Urinary bladder (tissue), 3 donors: ENCODE measurements at regions not wholly inside any gene's neighbourhood (a gene's known extent, or its start where the extent isn't known, plus 50 kb on each side); places are given as distances from the start of the nearest gene placed in this dataset.

Experiments used
- DNase-seq: peaks from one replicate; pipeline ENCODE4 v3.0.0-alpha.2; 2015; ENCODE audit errors: extremely low spot score
- H3K27ac ChIP-seq: one replicate; pipeline ENCODE4 v1.5.1; 2013; ENCODE audit warnings: low read depth, mild to moderate bottlenecking, moderate library complexity
- H3K36me3 ChIP-seq: one replicate; pipeline ENCODE4 v1.6.1; 2013; ENCODE audit warnings: mild to moderate bottlenecking, moderate library complexity; ENCODE audit not compliant: insufficient read depth
- H3K4me1 ChIP-seq: one replicate; pipeline ENCODE4 v1.6.1; 2013; ENCODE audit warnings: mild to moderate bottlenecking, moderate library complexity; ENCODE audit not compliant: insufficient read depth
- H3K4me3 ChIP-seq: one replicate; pipeline ENCODE4 v1.5.1; 2013; ENCODE audit warnings: low read depth, low read length
- WGBS: extraction: QIAGEN DNeasy Blood & Tissue Kit; methylation state at CpG from one replicate; pipeline ENCODE4 v1.1.7; 2013; 5-methylcytosine and 5-hydroxymethylcytosine counted together
- donor health status: healthy with polysubstance abuse.
- donor health status: healthy.

- no peak for DNase-seq
- Histone ChIP-seq H3K4me3 (no peak overlapping the region), H3K27ac (no peak overlapping the region), H3K4me1 (no peaks in the 10 kb centered on the region), H3K36me3 (no peaks in the 10 kb centered on the region)
- 97% methylated on average over 14 of the region's 14 CpGs for WGBS
Measured at GRCh38 chr12:127760357-127760756, 506.6 kb upstream of the TMEM132C start.

GRCh38 chr12:127760996-127761395, 506.0 kb upstream of the TMEM132C start:
- Histone ChIP-seq H3K4me1 (no peaks in the 10 kb centered on the region), H3K4me3 (no peak overlapping the region), H3K27ac (no peak overlapping the region), H3K36me3 (no peaks in the 10 kb centered on the region)
- DNase-seq: no peak
- WGBS: 93% methylated on average over 22 of the region's 22 CpGs

- WGBS: 53% methylated on average over 10 of the region's 10 CpGs
- Histone ChIP-seq H3K4me3 (no peak overlapping the region), H3K27ac (no peak overlapping the region), H3K36me3 (no peaks in the 10 kb centered on the region), H3K4me1 (no peaks in the 10 kb centered on the region)
- DNase-seq: no peak
Measured at GRCh38 chr12:127761880-127762279, 505.1 kb upstream of the TMEM132C start.

- no peaks in the 10 kb centered on the region for H3K4me1 ChIP-seq
- no peak overlapping the region for H3K4me3 ChIP-seq
- H3K36me3 ChIP-seq: no peaks in the 10 kb centered on the region
- no peak overlapping the region for H3K27ac ChIP-seq
- 56% methylated on average over 1 of the region's 1 CpG for WGBS
- DNase-seq: no peak
Measured at GRCh38 chr12:127767656-127768055, 499.3 kb upstream of the TMEM132C start.

- no peaks in the 10 kb centered on the region for H3K4me1 ChIP-seq
- no peak for DNase-seq
- no peak overlapping the region for H3K4me3 ChIP-seq
- no peak overlapping the region for H3K27ac ChIP-seq
- no peaks in the 10 kb centered on the region for H3K36me3 ChIP-seq
- WGBS: 72% methylated on average over 8 of the region's 8 CpGs
Measured at GRCh38 chr12:127770118-127770517, 496.9 kb upstream of the TMEM132C start.

GRCh38 chr12:127771546-127771945, 495.4 kb upstream of the TMEM132C start:
- DNase-seq: no peak
- 44% methylated on average over 3 of the region's 3 CpGs for WGBS
- Histone ChIP-seq H3K27ac (no peak overlapping the region), H3K36me3 (no peaks in the 10 kb centered on the region), H3K4me1 (no peaks in the 10 kb centered on the region), H3K4me3 (no peak overlapping the region)

- Histone ChIP-seq H3K4me1 (no peaks in the 10 kb centered on the region), H3K36me3 (no peaks in the 10 kb centered on the region), H3K27ac (no peak overlapping the region), H3K4me3 (no peak overlapping the region)
- WGBS: 45% methylated on average over 6 of the region's 6 CpGs
- no peak for DNase-seq
Measured at GRCh38 chr12:127773520-127773919, 493.4 kb upstream of the TMEM132C start.

GRCh38 chr12:127774828-127775227, 492.1 kb upstream of the TMEM132C start:
- Histone ChIP-seq H3K4me3 (no peak overlapping the region), H3K36me3 (no peaks in the 10 kb centered on the region), H3K4me1 (no peaks in the 10 kb centered on the region), H3K27ac (no peak overlapping the region)
- WGBS: 55% methylated on average over 5 of the region's 5 CpGs
- DNase-seq: no peak

GRCh38 chr12:127779301-127780045, 487.5 kb upstream of the TMEM132C start:
- H3K4me3 ChIP-seq: no peak overlapping the region
- no peak for DNase-seq
- H3K27ac ChIP-seq: no peak overlapping the region
- no peaks in the 10 kb centered on the region for H3K4me1 ChIP-seq
- 74% methylated on average over 12 of the region's 12 CpGs for WGBS
- no peaks in the 10 kb centered on the region for H3K36me3 ChIP-seq

GRCh38 chr12:127780881-127781280, 486.1 kb upstream of the TMEM132C start:
- WGBS: 52% methylated on average over 6 of the region's 6 CpGs
- no peaks in the 10 kb centered on the region for H3K4me1 ChIP-seq
- H3K36me3 ChIP-seq: no peaks in the 10 kb centered on the region
- no peak overlapping the region for H3K4me3 ChIP-seq
- DNase-seq: no peak
- no peak overlapping the region for H3K27ac ChIP-seq

GRCh38 chr12:127781336-127781735, 485.6 kb upstream of the TMEM132C start:
- 61% methylated on average over 5 of the region's 5 CpGs for WGBS
- no peaks in the 10 kb centered on the region for H3K4me1 ChIP-seq
- no peaks in the 10 kb centered on the region for H3K36me3 ChIP-seq
- H3K27ac ChIP-seq: no peak overlapping the region
- no peak for DNase-seq
- no peak overlapping the region for H3K4me3 ChIP-seq

GRCh38 chr12:127785540-127785939, 481.4 kb upstream of the TMEM132C start:
- no peak for DNase-seq
- no peaks in the 10 kb centered on the region for H3K36me3 ChIP-seq
- H3K27ac ChIP-seq: no peak overlapping the region
- WGBS: 25% methylated on average over 5 of the region's 5 CpGs
- no peaks in the 10 kb centered on the region for H3K4me1 ChIP-seq
- no peak overlapping the region for H3K4me3 ChIP-seq

GRCh38 chr12:127785986-127786590, 480.9 kb upstream of the TMEM132C start:
- no peak for DNase-seq
- Histone ChIP-seq H3K27ac (no peak overlapping the region), H3K4me1 (no peaks in the 10 kb centered on the region), H3K4me3 (no peak overlapping the region), H3K36me3 (no peaks in the 10 kb centered on the region)
- WGBS: 61% methylated on average over 8 of the region's 8 CpGs

- Histone ChIP-seq H3K4me1 (no peaks in the 10 kb centered on the region), H3K27ac (no peak overlapping the region), H3K4me3 (no peak overlapping the region), H3K36me3 (no peaks in the 10 kb centered on the region)
- DNase-seq: no peak
- 78% methylated on average over 19 of the region's 19 CpGs for WGBS
Measured at GRCh38 chr12:127787544-127787943, 479.4 kb upstream of the TMEM132C start.
